Stimulated activated CD8-positive, alpha-beta memory T cell treated with anti-CD3 and anti-CD28 coated beads, Interleukin-4, amount 100 ng/mL, for 24 hours (primary cell): ENCODE measurements at regions not wholly inside any gene's neighbourhood (a gene's known extent, or its start where the extent isn't known, plus 50 kb on each side); places are given as distances from the start of the nearest gene placed in this dataset.
"Not testable (repeated sequence)": the region's sequence is repeated elsewhere in the genome, so short reads cannot be mapped to it uniquely, and the experiment has no call there.

Source experiments
- DNase-seq: peaks from one replicate; pipeline ENCODE4 v3.0.0-alpha.2; 2020; ENCODE audit warnings: low read depth

DNA sequence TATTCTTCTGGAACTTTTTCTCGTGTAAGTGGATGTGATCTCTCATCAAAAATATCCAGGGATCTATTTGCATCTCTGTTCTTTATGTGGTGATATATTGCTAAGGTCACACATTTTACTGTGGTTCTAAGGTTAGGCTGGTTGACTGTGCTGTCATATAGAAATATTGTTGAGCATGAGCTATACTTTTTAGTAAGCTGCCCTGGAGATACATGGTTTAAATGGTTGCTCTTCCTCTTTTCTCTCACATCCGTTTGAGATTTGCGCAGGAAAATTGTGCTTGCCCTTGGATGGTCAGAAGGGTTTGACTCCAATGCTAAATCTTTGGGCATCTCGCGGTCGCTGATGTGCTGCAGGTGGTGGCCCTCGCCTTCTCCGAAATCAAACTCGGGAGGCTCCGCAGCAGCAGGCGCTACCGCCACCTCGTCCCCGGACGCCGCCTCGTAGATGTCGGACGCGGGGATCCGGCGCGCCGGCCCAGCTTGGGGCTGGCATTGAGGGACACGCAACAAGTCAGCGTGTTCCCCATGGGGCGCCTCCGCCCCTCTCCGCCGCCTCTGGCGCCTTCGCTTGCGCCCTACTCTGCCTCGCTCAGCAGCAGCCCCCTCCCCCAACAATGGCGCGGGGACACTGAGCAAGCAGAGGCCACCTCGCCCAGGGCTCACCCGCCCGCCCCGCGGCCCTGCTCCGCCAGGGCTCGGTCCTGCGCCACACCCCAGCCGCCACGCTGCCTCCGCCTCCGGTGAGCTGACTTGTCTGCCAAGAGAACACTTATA, 154.5 kb downstream of the MSN start:
- DNase-seq = peak; percentile 22

DNA sequence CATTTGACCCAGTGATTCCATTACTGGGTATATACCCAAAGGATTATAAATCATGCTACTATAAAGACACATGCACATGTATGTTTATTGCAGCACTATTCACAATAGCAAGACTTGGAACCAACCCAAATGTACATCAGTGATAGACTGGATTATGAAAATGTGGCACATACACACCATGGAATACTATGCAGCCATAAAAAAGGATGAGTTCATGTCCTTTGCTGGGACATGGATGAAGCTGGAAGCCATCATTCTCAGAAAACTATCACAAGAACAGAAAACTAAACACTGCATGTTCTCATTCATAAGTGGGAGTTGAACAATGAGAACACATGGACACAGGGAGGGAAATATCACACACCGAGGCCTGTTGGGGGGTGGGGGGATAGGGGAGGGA, 152.5 kb downstream of the MSN start:
- not testable (repeated sequence) for DNase-seq

DNA sequence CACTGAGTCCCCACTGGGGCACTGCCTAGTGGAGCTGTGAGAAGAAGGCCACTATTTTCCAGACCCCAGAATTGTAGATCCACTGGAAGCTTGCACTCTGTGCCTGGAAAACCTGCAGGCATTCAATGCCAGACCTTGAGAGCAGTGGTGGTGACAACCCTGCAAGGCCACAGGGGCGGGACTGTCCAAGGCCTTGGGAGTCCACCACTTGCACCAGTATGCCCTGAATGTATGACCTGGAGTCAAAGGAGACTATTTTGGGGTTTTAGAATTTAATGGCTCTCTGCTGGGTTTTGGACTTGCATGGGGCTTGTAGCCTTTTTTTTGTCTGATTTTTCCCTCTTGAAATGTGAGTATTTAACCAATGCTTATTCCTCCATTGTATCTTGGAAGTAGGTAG, 145.8 kb downstream of the MSN start:
- DNase-seq = no peak

DNA sequence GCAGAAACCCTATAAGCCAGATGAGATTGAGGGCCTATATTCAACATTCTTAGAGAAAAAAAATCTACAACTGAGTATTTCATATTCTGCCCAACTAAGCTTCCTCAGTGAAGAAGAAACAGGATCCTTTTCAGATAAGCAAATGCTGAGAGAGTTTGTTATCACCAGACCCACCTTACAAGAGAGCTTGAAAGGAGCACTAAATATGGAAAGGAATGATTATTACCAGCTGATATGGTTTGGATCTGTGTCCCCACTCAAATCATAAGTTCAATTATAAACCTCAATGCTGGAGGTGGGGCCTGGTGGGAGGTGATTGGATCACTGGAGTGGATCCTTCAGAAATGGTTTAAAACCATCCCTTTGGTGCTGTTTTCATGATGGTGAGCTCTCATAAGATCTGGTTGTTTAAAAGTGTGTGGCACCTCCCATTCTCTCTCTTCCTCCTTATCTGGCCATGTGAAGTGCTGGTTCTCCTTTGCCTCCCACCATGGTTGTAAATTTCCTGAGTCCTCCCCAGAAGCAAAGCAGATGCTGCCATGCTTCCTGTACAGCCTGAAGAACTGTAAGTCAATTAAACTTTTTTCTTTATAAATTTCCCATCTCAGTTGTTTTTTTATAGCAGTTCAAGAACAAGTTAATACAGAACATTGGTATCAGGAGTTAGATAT, 144.2 kb downstream of the MSN start:
- no peak for DNase-seq
